GM12892 (cell line): ENCODE measurements at regions not wholly inside any gene's neighbourhood (a gene's known extent, or its start where the extent isn't known, plus 50 kb on each side); places are given as distances from the start of the nearest gene placed in this dataset.
"Not testable (repeated sequence)": the region's sequence is repeated elsewhere in the genome, so short reads cannot be mapped to it uniquely, and the experiment has no call there.

Experiments used
- POLR2A ChIP-seq: IDR thresholded peaks from 2 replicates; pipeline ENCODE4 v1.6.1; 2011; ENCODE audit warnings: low read depth, low read length, control low read depth
- POLR2AphosphoS5 ChIP-seq: IDR thresholded peaks from 2 replicates; pipeline ENCODE4 v1.6.1; 2011; ENCODE audit warnings: low read depth, low read length, control low read depth
- TAF1 ChIP-seq: IDR thresholded peaks from 2 replicates; pipeline ENCODE4 v1.6.1; 2011; ENCODE audit warnings: low read depth, mild to moderate bottlenecking, control low read depth, low read length, borderline replicate concordance

GRCh38 chr6:115175456-115175855 is 832.6 kb upstream of the HS3ST5 start:
- not testable (repeated sequence) for TF ChIP-seq POLR2A, POLR2AphosphoS5, TAF1
